K562 (cell line): ENCODE measurements at regions not wholly inside any gene's neighbourhood (a gene's known extent, or its start where the extent isn't known, plus 50 kb on each side); places are given as distances from the start of the nearest gene placed in this dataset.

Experiments used
- ATAC-seq: fragments of 200-7000 bp; cut with Tn5 transposase; 3 replicates; pipeline ENCODE4 v1.9.1; 2020; ENCODE audit warnings: moderate library complexity
- BruUV-seq: library from RNA; stranded (reverse); fragments of 400-500 nt; replicated peaks from 2 replicates; lab custom pipeline; 2021; lab: Mats Ljungman, UMichigan
- CTCF ChIA-PET: fragments of 300-600 bp; formaldehyde crosslinking; extraction: SDS; loops from one replicate; lab custom pipeline; 2021; ENCODE audit warnings: low intra/inter-chr PET ratio; lab: Yijun Ruan, JAX
- POLR2A ChIA-PET: fragments of 300-600, 350-650 bp; sonication (Branson Sonifier 250); formaldehyde crosslinking; extraction: SDS; loops from one replicate; lab custom pipeline; 2021; ENCODE audit warnings: antibody characterized with exemption, inconsistent platforms; lab: Yijun Ruan, JAX
- DNase-seq, 4 experiments: peaks; one replicate each; pipeline versions ENCODE4 v3.0.0 to v3.0.0-alpha.2; 2011 to 2018; ENCODE audit warnings: low spot score in 3 of 4, mixed read lengths in 3 of 4; ENCODE audit errors: extremely low read depth in 1 of 4
- FAIRE-seq: peaks from 2 replicates; lab custom pipeline; 2011; peaks lifted over from hg19 to GRCh38; lab: Jason Lieb, UNC
- H2AFZ ChIP-seq: 2 replicates; pipeline ENCODE4 v1.6.0; 2011; ENCODE audit warnings: low read depth, low read length, control low read depth, inconsistent platforms
- H3K27ac ChIP-seq: fragments of 200-600 bp; 3 replicates; pipeline ENCODE4 v1.8.0; 2011; ENCODE audit warnings: low read depth, mild to moderate bottlenecking, control low read depth, inconsistent platforms, low read length, moderate library complexity, mixed read lengths; ENCODE audit errors: extremely low read depth
- H3K27me3 ChIP-seq, 2 experiments: fragments of 300-600 bp in 1 of 2; 2 replicates in 1 of 2; 3 replicates in 1 of 2; pipeline versions ENCODE4 v1.6.0 to v1.8.0; 2011; ENCODE audit warnings: inconsistent platforms in 2 of 2, low read length in 2 of 2, mild to moderate bottlenecking in 1 of 2, mixed read lengths in 1 of 2, moderate library complexity in 1 of 2; ENCODE audit not compliant: control insufficient read depth in 2 of 2, insufficient read depth in 2 of 2
- H3K36me3 ChIP-seq: fragments of 300-600 bp; 3 replicates; pipeline ENCODE4 v1.8.0; 2011; ENCODE audit warnings: mild to moderate bottlenecking, low read length, inconsistent platforms; ENCODE audit not compliant: control insufficient read depth, insufficient read depth
- H3K4me1 ChIP-seq, 2 experiments: fragments of 200-600 bp in 1 of 2; replicated peaks in 1 of 2; 2 replicates in 1 of 2; 3 replicates in 1 of 2; pipeline versions ENCODE4 v1.5.1 to v1.8.0; 2011; ENCODE audit warnings: inconsistent platforms in 2 of 2, low read length in 2 of 2, mild to moderate bottlenecking in 1 of 2, mixed read lengths in 1 of 2, moderate library complexity in 1 of 2; ENCODE audit not compliant: control insufficient read depth in 2 of 2, insufficient read depth in 2 of 2
- H3K4me2 ChIP-seq: 2 replicates; pipeline ENCODE4 v1.6.1; 2011; ENCODE audit warnings: low read length, control low read depth, inconsistent platforms, mixed read lengths; ENCODE audit not compliant: insufficient read depth
- H3K4me3 ChIP-seq: fragments of 200-600 bp; sonication (generic), shearing (Covaris generic); 2 replicates; pipeline ENCODE4 v1.5.1; 2016; ENCODE audit warnings: control low read depth, inconsistent platforms
- H3K79me2 ChIP-seq: fragments of 200-600 bp; 3 replicates; pipeline ENCODE4 v1.8.0; 2011; ENCODE audit warnings: low read length, inconsistent platforms; ENCODE audit not compliant: control insufficient read depth, insufficient read depth
- H3K9ac ChIP-seq, 2 experiments: 2 replicates each; pipeline versions ENCODE4 v1.6.0 to v1.6.1; 2011; ENCODE audit warnings: low read depth in 2 of 2, low read length in 2 of 2, control low read depth in 1 of 2, inconsistent platforms in 1 of 2, mild to moderate bottlenecking in 1 of 2, mixed read lengths in 1 of 2; ENCODE audit not compliant: insufficient read depth in 1 of 2
- H3K9me1 ChIP-seq: one replicate; pipeline ENCODE4 v1.6.0; 2011; ENCODE audit warnings: inconsistent platforms, mild to moderate bottlenecking, low read length, moderate library complexity; ENCODE audit not compliant: control insufficient read depth, insufficient read depth
- H3K9me3 ChIP-seq: replicated peaks from 2 replicates; pipeline ENCODE4 v1.5.1; 2011; ENCODE audit warnings: low read depth, low read length, inconsistent platforms; ENCODE audit not compliant: control insufficient read depth, insufficient read depth
- H4K20me1 ChIP-seq: replicated peaks from 2 replicates; pipeline ENCODE4 v1.6.1; 2011; ENCODE audit warnings: low read length, inconsistent platforms, mixed read lengths; ENCODE audit not compliant: control insufficient read depth, insufficient read depth
- E2F3 ChIP-seq: fragments of 250-450 bp; sonication (Bioruptor Pico); IDR thresholded peaks from 2 replicates; pipeline ENCODE4 v1.4.0; 2020; ENCODE audit warnings: mild to moderate bottlenecking
- NCOA2 ChIP-seq, 2 experiments: fragments of 450-650 bp; IDR thresholded peaks; 2 replicates each; pipeline ENCODE4 v1.6.1; 2018; ENCODE audit warnings: mild to moderate bottlenecking in 2 of 2, moderate library complexity in 1 of 2; ENCODE audit not compliant: partially characterized antibody in 2 of 2
- STAT5A ChIP-seq: IDR thresholded peaks from 2 replicates; pipeline ENCODE4 v1.6.1; 2012; ENCODE audit warnings: low read length, inconsistent platforms, borderline replicate concordance
- in situ Hi-C: fragments of 300-500 bp; cut with MboI; formaldehyde crosslinking; loops from 4 replicates; pipeline ENCODE4 v1.15.0; 2018; ENCODE audit warnings: inconsistent platforms, mixed read lengths
- intact Hi-C: fragments of 100-400 bp; cut with micrococcal nuclease; formaldehyde crosslinking; loops from 2 replicates; pipeline ENCODE4 v1.14.2; 2022

- BruUV-seq, result no TSS peak
- ChIA-PET POLR2A (no interaction called here), CTCF (no interaction called here)
- Histone ChIP-seq H4K20me1 (no peaks in the 10 kb centered on the region), H3K27me3 (no peaks in the 10 kb centered on the region), H3K79me2 (no peaks in the 10 kb centered on the region), H3K36me3 (no peaks in the 10 kb centered on the region), H3K9me1 (no peaks in the 10 kb centered on the region), H3K4me3 (no peak overlapping the region), H2AFZ (no peak overlapping the region), H3K4me1 (no peaks in the 10 kb centered on the region), H3K27ac (no peak overlapping the region), H3K9me3 (no peaks in the 10 kb centered on the region), H3K4me2 (no peak overlapping the region), H3K9ac (no peak overlapping the region)
- FAIRE-seq, result no peak
- ATAC-seq, result no peak
- intact Hi-C loops, result no loop called here
- no peak for DNase-seq
- in situ Hi-C loops, result no loop called here
- no peak for TF ChIP-seq NCOA2 (IDR thresholded peaks at IDR 0.05; ENCODE audit: partially characterized antibody in 2 of 2)
- no peak for TF ChIP-seq STAT5A
Measured at GRCh38 chr5:105288946-105289345, 1726.4 kb upstream of the NUDT12 start.

GRCh38 chr5:105283134-105283533 lies 1720.5 kb upstream of the NUDT12 start:
- POLR2A ChIA-PET, result no interaction called here
- in situ Hi-C loops, result no loop called here

More at GRCh38 chr5:105283134-105283533, 1720.5 kb upstream of the NUDT12 start:
- no peaks in the 10 kb centered on the region for H4K20me1 ChIP-seq
- DNase-seq, result no peak
- no peak overlapping the region for H3K4me2 ChIP-seq
- H3K27me3 ChIP-seq, result no peaks in the 10 kb centered on the region
- no peaks in the 10 kb centered on the region for H3K79me2 ChIP-seq
- BruUV-seq, result no TSS peak
- TF ChIP-seq E2F3 (CRISPR knock-in tag), result no peak
- no peaks in the 10 kb centered on the region for H3K36me3 ChIP-seq
- H3K9ac ChIP-seq, result no peak overlapping the region
- no peak for FAIRE-seq
- H2AFZ ChIP-seq, result no peak overlapping the region
- intact Hi-C loops, result no loop called here
- CTCF ChIA-PET, result no interaction called here
- H3K4me1 ChIP-seq, result no peaks in the 10 kb centered on the region
- H3K9me1 ChIP-seq, result no peaks in the 10 kb centered on the region
- H3K27ac ChIP-seq, result no peak overlapping the region
- H3K9me3 ChIP-seq, result no peaks in the 10 kb centered on the region
- ATAC-seq, result no peak
- H3K4me3 ChIP-seq, result no peak overlapping the region
